K562 (cell line): ENCODE measurements at regions not wholly inside any gene's neighbourhood (a gene's known extent, or its start where the extent isn't known, plus 50 kb on each side); places are given as distances from the start of the nearest gene placed in this dataset.
A peak's percentile ranks its signal among the peaks of the same experiment; 100 is the strongest.
"Not testable (repeated sequence)": the region's sequence is repeated elsewhere in the genome, so short reads cannot be mapped to it uniquely, and the experiment has no call there.

ENCODE experiments used
- ATAC-seq: fragments of 200-7000 bp; cut with Tn5 transposase; 3 replicates; pipeline ENCODE4 v1.9.1; 2020; ENCODE audit warnings: moderate library complexity
- BruUV-seq: library from RNA; stranded (reverse); fragments of 400-500 nt; replicated peaks from 2 replicates; lab custom pipeline; 2021; lab: Mats Ljungman, UMichigan
- CTCF ChIA-PET: fragments of 300-600 bp; formaldehyde crosslinking; extraction: SDS; loops from one replicate; lab custom pipeline; 2021; ENCODE audit warnings: low intra/inter-chr PET ratio; lab: Yijun Ruan, JAX
- POLR2A ChIA-PET: fragments of 300-600, 350-650 bp; sonication (Branson Sonifier 250); formaldehyde crosslinking; extraction: SDS; loops from one replicate; lab custom pipeline; 2021; ENCODE audit warnings: antibody characterized with exemption, inconsistent platforms; lab: Yijun Ruan, JAX
- DNase-seq, 4 experiments: peaks; one replicate each; pipeline versions ENCODE4 v3.0.0 to v3.0.0-alpha.2; 2011 to 2018; ENCODE audit warnings: low spot score in 3 of 4, mixed read lengths in 3 of 4; ENCODE audit errors: extremely low read depth in 1 of 4
- FAIRE-seq: peaks from 2 replicates; lab custom pipeline; 2011; peaks lifted over from hg19 to GRCh38; lab: Jason Lieb, UNC
- H2AFZ ChIP-seq: 2 replicates; pipeline ENCODE4 v1.6.0; 2011; ENCODE audit warnings: low read depth, low read length, control low read depth, inconsistent platforms
- H3K27ac ChIP-seq: fragments of 200-600 bp; 3 replicates; pipeline ENCODE4 v1.8.0; 2011; ENCODE audit warnings: low read depth, mild to moderate bottlenecking, control low read depth, inconsistent platforms, low read length, moderate library complexity, mixed read lengths; ENCODE audit errors: extremely low read depth
- H3K27me3 ChIP-seq, 2 experiments: fragments of 300-600 bp in 1 of 2; 2 replicates in 1 of 2; 3 replicates in 1 of 2; pipeline versions ENCODE4 v1.6.0 to v1.8.0; 2011; ENCODE audit warnings: inconsistent platforms in 2 of 2, low read length in 2 of 2, mild to moderate bottlenecking in 1 of 2, mixed read lengths in 1 of 2, moderate library complexity in 1 of 2; ENCODE audit not compliant: control insufficient read depth in 2 of 2, insufficient read depth in 2 of 2
- H3K36me3 ChIP-seq: fragments of 300-600 bp; 3 replicates; pipeline ENCODE4 v1.8.0; 2011; ENCODE audit warnings: mild to moderate bottlenecking, low read length, inconsistent platforms; ENCODE audit not compliant: control insufficient read depth, insufficient read depth
- H3K4me1 ChIP-seq, 2 experiments: fragments of 200-600 bp in 1 of 2; replicated peaks in 1 of 2; 2 replicates in 1 of 2; 3 replicates in 1 of 2; pipeline versions ENCODE4 v1.5.1 to v1.8.0; 2011; ENCODE audit warnings: inconsistent platforms in 2 of 2, low read length in 2 of 2, mild to moderate bottlenecking in 1 of 2, mixed read lengths in 1 of 2, moderate library complexity in 1 of 2; ENCODE audit not compliant: control insufficient read depth in 2 of 2, insufficient read depth in 2 of 2
- H3K4me2 ChIP-seq: 2 replicates; pipeline ENCODE4 v1.6.1; 2011; ENCODE audit warnings: low read length, control low read depth, inconsistent platforms, mixed read lengths; ENCODE audit not compliant: insufficient read depth
- H3K4me3 ChIP-seq: fragments of 200-600 bp; sonication (generic), shearing (Covaris generic); 2 replicates; pipeline ENCODE4 v1.5.1; 2016; ENCODE audit warnings: control low read depth, inconsistent platforms
- H3K79me2 ChIP-seq: fragments of 200-600 bp; 3 replicates; pipeline ENCODE4 v1.8.0; 2011; ENCODE audit warnings: low read length, inconsistent platforms; ENCODE audit not compliant: control insufficient read depth, insufficient read depth
- H3K9ac ChIP-seq, 2 experiments: 2 replicates each; pipeline versions ENCODE4 v1.6.0 to v1.6.1; 2011; ENCODE audit warnings: low read depth in 2 of 2, low read length in 2 of 2, control low read depth in 1 of 2, inconsistent platforms in 1 of 2, mild to moderate bottlenecking in 1 of 2, mixed read lengths in 1 of 2; ENCODE audit not compliant: insufficient read depth in 1 of 2
- H3K9me1 ChIP-seq: one replicate; pipeline ENCODE4 v1.6.0; 2011; ENCODE audit warnings: inconsistent platforms, mild to moderate bottlenecking, low read length, moderate library complexity; ENCODE audit not compliant: control insufficient read depth, insufficient read depth
- H3K9me3 ChIP-seq: replicated peaks from 2 replicates; pipeline ENCODE4 v1.5.1; 2011; ENCODE audit warnings: low read depth, low read length, inconsistent platforms; ENCODE audit not compliant: control insufficient read depth, insufficient read depth
- H4K20me1 ChIP-seq: replicated peaks from 2 replicates; pipeline ENCODE4 v1.6.1; 2011; ENCODE audit warnings: low read length, inconsistent platforms, mixed read lengths; ENCODE audit not compliant: control insufficient read depth, insufficient read depth
- ARID2 ChIP-seq: fragments of 450-650 bp; IDR thresholded peaks from 2 replicates; pipeline ENCODE4 v1.6.1; 2017; ENCODE audit warnings: antibody characterized with exemption, mild to moderate bottlenecking
- CEBPB ChIP-seq: fragments of 450-650 bp; IDR thresholded peaks from 2 replicates; pipeline ENCODE4 v1.6.1; 2016; ENCODE audit warnings: missing genetic modification characterization, missing compliant biosample characterization
- MEIS2 ChIP-seq: fragments of 450-650 bp; IDR thresholded peaks from 2 replicates; pipeline ENCODE4 v1.6.1; 2014; ENCODE audit warnings: mild to moderate bottlenecking; ENCODE audit not compliant: partially characterized antibody
- NFE2 ChIP-seq: IDR thresholded peaks from 2 replicates; pipeline ENCODE4 v1.6.1; 2014; ENCODE audit warnings: antibody characterized with exemption, low read depth
- PML ChIP-seq: IDR thresholded peaks from 2 replicates; pipeline ENCODE4 v1.6.1; 2012; ENCODE audit warnings: low read length, inconsistent platforms
- SNIP1 ChIP-seq: fragments of 450-650 bp; IDR thresholded peaks from 2 replicates; pipeline ENCODE4 v1.7.1; 2017; ENCODE audit warnings: low read depth, mild to moderate bottlenecking
- SOX6 ChIP-seq: fragments of 450-650 bp; IDR thresholded peaks from 2 replicates; pipeline ENCODE4 v1.6.1; 2014; ENCODE audit warnings: mild to moderate bottlenecking
- SRF ChIP-seq, 2 experiments: fragments of 250-450, 450-650 bp in 1 of 2; sonication (Bioruptor Pico) in 1 of 2; sonication (generic) in 1 of 2; formaldehyde crosslinking; IDR thresholded peaks; 2 replicates each; pipeline versions ENCODE4 v1.5.0 to v1.5.1; 2020 to 2022; ENCODE audit warnings: mild to moderate bottlenecking in 1 of 2, missing genetic modification reagents in 1 of 2
- ZC3H8 ChIP-seq: fragments of 450-650 bp; IDR thresholded peaks from 2 replicates; pipeline ENCODE4 v1.6.1; 2017
- ZNF561 ChIP-seq: fragments of 450-650 bp; formaldehyde crosslinking; conservative IDR thresholded peaks from 2 replicates; pipeline ENCODE4 v1.4.0; 2020; ENCODE audit warnings: mild to moderate bottlenecking, moderate library complexity
- ZNF79 ChIP-seq: fragments of 250-450 bp; sonication (Bioruptor Pico); IDR thresholded peaks from 2 replicates; pipeline ENCODE4 v1.4.0; 2020; ENCODE audit warnings: low read depth, mild to moderate bottlenecking, moderate library complexity
- WGBS: fragments of 100-300 bp; shearing (Covaris generic); methylation state at CpG from one replicate; pipeline ENCODE4 v1.1.6; 2016; ENCODE audit warnings: low coverage, mixed read lengths; ENCODE audit not compliant: insufficient coverage; ENCODE audit errors: missing lambda C conversion rate; 5-methylcytosine and 5-hydroxymethylcytosine counted together
- in situ Hi-C: fragments of 300-500 bp; cut with MboI; formaldehyde crosslinking; loops from 4 replicates; pipeline ENCODE4 v1.15.0; 2018; ENCODE audit warnings: inconsistent platforms, mixed read lengths
- intact Hi-C: fragments of 100-400 bp; cut with micrococcal nuclease; formaldehyde crosslinking; loops from 2 replicates; pipeline ENCODE4 v1.14.2; 2022
- TF ChIP-seq, protein P1 (sequence below): sonication (generic); formaldehyde crosslinking; IDR thresholded peaks from 2 replicates; pipeline ENCODE4 v1.8.0; 2023; ENCODE audit warnings: mild to moderate bottlenecking, missing genetic modification reagents

DNA sequence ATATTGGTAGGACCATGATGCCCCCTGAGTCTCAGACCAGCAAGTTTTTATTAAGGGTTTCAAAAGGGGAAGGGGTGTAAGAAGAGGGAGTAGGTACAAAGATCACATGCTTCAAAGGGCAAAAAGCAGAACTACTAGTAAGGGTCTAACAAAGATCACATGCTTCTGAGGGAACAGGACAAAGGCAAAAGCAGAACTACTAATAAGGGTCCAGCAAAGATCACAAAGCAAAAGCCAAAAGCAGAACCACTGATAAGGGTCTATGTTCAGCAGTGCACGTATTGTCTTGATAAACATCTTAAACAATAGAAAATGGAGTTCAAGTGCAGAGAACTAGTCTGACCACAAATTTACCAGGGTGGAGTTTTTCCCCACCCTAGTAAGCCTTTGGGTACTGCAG, 151.3 kb downstream of the DEFB131A start:
- H3K4me1 ChIP-seq, POLR2A ChIA-PET, H3K9me3 ChIP-seq, H4K20me1 ChIP-seq, ATAC-seq, H3K4me3 ChIP-seq, in situ Hi-C loops, H3K36me3 ChIP-seq, CTCF ChIA-PET, H3K4me2 ChIP-seq, BruUV-seq, H2AFZ ChIP-seq, H3K27ac ChIP-seq, intact Hi-C loops, H3K9ac ChIP-seq, FAIRE-seq, H3K79me2 ChIP-seq, H3K9me1 ChIP-seq, DNase-seq, H3K27me3 ChIP-seq: not testable (repeated sequence)
- 0% methylated on average over 1 of the region's 1 CpG for WGBS
- peak; percentile 27; the same call in 1 of the 2 replicates for TF ChIP-seq SOX6

DNA sequence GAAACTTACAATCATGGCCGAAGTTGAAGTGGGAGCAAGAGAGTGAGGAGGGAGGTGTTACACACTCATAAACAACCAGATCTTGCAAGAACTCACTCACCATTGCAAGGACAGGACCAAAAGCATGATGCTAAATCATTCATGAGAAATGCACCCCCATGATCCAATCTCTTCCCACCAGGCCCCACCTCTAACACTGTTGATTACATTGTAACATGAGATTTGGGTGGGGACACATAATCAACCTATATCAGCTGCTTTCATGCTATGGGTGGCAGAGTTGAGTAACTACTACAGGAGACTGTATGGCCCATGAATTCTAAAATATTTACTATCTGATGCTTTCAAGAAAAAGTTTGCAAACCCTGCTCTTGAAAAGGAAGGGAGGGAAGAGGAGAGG, 155.1 kb downstream of the DEFB131A start:
- CTCF ChIA-PET = no interaction called here
- BruUV-seq = no TSS peak

More for the DNA sequence above, 155.1 kb downstream of the DEFB131A start:
- H3K79me2 ChIP-seq = no peaks in the 10 kb centered on the region
- DNase-seq (no peak), FAIRE-seq (no peak), ATAC-seq (no peak)
- no peak overlapping the region for H3K4me3 ChIP-seq
- no peak overlapping the region for H3K27ac ChIP-seq
- 7% methylated on average over 1 of the region's 1 CpG for WGBS
- H3K27me3 ChIP-seq = peaks cover 0 to 4% of the 10 kb centered on the region in 2 experiments; a peak in 1 of 5 replicates
- H4K20me1 ChIP-seq = no peaks in the 10 kb centered on the region
- no peaks in the 10 kb centered on the region for H3K4me1 ChIP-seq
- in situ Hi-C loops (no loop called here), intact Hi-C loops (no loop called here)
- no peak overlapping the region for H3K4me2 ChIP-seq
- no peak overlapping the region for H2AFZ ChIP-seq
- POLR2A ChIA-PET = no interaction called here
- H3K9me1 ChIP-seq = no peaks in the 10 kb centered on the region
- TF ChIP-seq PML (no peak), SRF (CRISPR knock-in tag; IDR thresholded peaks at IDR 0.05) (no peak), CEBPB (tag) (no peak), SNIP1 (no peak), NFE2 (no peak), ARID2 (no peak), ZNF561 (CRISPR knock-in tag) (no peak), ZNF79 (no peak), ZC3H8 (no peak), MEIS2 (no peak)
- TF ChIP-seq, protein P1, sequence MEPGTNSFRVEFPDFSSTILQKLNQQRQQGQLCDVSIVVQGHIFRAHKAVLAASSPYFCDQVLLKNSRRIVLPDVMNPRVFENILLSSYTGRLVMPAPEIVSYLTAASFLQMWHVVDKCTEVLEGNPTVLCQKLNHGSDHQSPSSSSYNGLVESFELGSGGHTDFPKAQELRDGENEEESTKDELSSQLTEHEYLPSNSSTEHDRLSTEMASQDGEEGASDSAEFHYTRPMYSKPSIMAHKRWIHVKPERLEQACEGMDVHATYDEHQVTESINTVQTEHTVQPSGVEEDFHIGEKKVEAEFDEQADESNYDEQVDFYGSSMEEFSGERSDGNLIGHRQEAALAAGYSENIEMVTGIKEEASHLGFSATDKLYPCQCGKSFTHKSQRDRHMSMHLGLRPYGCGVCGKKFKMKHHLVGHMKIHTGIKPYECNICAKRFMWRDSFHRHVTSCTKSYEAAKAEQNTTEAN = no peak
- H3K36me3 ChIP-seq = no peaks in the 10 kb centered on the region
- no peak overlapping the region for H3K9ac ChIP-seq
- no peaks in the 10 kb centered on the region for H3K9me3 ChIP-seq
